Endothelial cell of umbilical vein (primary cell): ENCODE measurements at regions not wholly inside any gene's neighbourhood (a gene's known extent, or its start where the extent isn't known, plus 50 kb on each side); places are given as distances from the start of the nearest gene placed in this dataset.

Experiments
- BruUV-seq: library from RNA; stranded (reverse); fragments of 400-500 nt; replicated peaks from 2 replicates; lab custom pipeline; 2021; lab: Mats Ljungman, UMichigan
- CTCF ChIA-PET: fragments of 300-600, 350-600 bp; sonication (Branson Sonifier 250); formaldehyde crosslinking; loops from one replicate; lab custom pipeline; 2021; ENCODE audit warnings: antibody characterized with exemption, inconsistent platforms; lab: Charles Lee
- POLR2A ChIA-PET: fragments of 300-600, 350-600 bp; sonication (Branson Sonifier 250); formaldehyde crosslinking; loops from one replicate; lab custom pipeline; 2021; ENCODE audit warnings: antibody characterized with exemption, inconsistent platforms; lab: Charles Lee
- DNase-seq: peaks from one replicate; pipeline ENCODE4 v3.0.0-alpha.2; 2011; ENCODE audit warnings: low read depth, low spot score
- FAIRE-seq: peaks from 2 replicates; lab custom pipeline; 2011; peaks lifted over from hg19 to GRCh38; lab: Jason Lieb, UNC
- H2AFZ ChIP-seq: 2 replicates; pipeline ENCODE4 v1.6.0; 2012; ENCODE audit warnings: low read depth, low read length, control low read depth, inconsistent platforms
- H3K27ac ChIP-seq: 2 replicates; pipeline ENCODE4 v1.5.1; 2011; ENCODE audit warnings: low read depth, mild to moderate bottlenecking, control low read depth, low read length, moderate library complexity; ENCODE audit not compliant: insufficient read depth
- H3K27me3 ChIP-seq, 2 experiments: 2 replicates each; pipeline versions ENCODE4 v1.6.0 to v1.6.1; 2011; ENCODE audit warnings: low read length in 2 of 2, mixed read lengths in 1 of 2; ENCODE audit not compliant: control insufficient read depth in 2 of 2, insufficient read depth in 2 of 2
- H3K36me3 ChIP-seq, 2 experiments: 2 replicates in 1 of 2; 3 replicates in 1 of 2; pipeline ENCODE4 v1.5.1; 2011; ENCODE audit warnings: low read length in 2 of 2, mild to moderate bottlenecking in 1 of 2, moderate library complexity in 1 of 2; ENCODE audit not compliant: control insufficient read depth in 2 of 2, insufficient read depth in 2 of 2; ENCODE audit errors: extremely low read depth in 1 of 2
- H3K4me1 ChIP-seq: 3 replicates; pipeline ENCODE4 v1.5.1; 2011; ENCODE audit warnings: mild to moderate bottlenecking, low read length; ENCODE audit not compliant: control insufficient read depth, insufficient read depth; ENCODE audit errors: extremely low read depth
- H3K4me2 ChIP-seq: 2 replicates; pipeline ENCODE4 v1.6.1; 2011; ENCODE audit warnings: low read length, control low read depth, mixed read lengths; ENCODE audit not compliant: insufficient read depth
- H3K4me3 ChIP-seq, 3 experiments: fragments of 200-600 bp in 1 of 3; sonication (generic), shearing (Covaris generic) in 1 of 3; replicated peaks in 1 of 3; 2 replicates each; pipeline ENCODE4 v1.5.1; 2011 to 2016; ENCODE audit warnings: control low read depth in 3 of 3, low read length in 3 of 3, mild to moderate bottlenecking in 2 of 3, inconsistent platforms in 1 of 3, low read depth in 1 of 3, moderate library complexity in 1 of 3; ENCODE audit not compliant: insufficient read depth in 1 of 3
- H3K79me2 ChIP-seq: 2 replicates; pipeline ENCODE4 v1.6.0; 2012; ENCODE audit warnings: low read length, inconsistent platforms; ENCODE audit not compliant: control insufficient read depth, insufficient read depth
- H3K9ac ChIP-seq: replicated peaks from 2 replicates; pipeline ENCODE3; 2011; ENCODE audit warnings: low read length, control low read depth; ENCODE audit not compliant: insufficient read depth; ENCODE audit errors: extremely low read depth
- H3K9me1 ChIP-seq: replicated peaks from 3 replicates; pipeline ENCODE4 v1.6.0; 2011; ENCODE audit warnings: mild to moderate bottlenecking, low read length; ENCODE audit not compliant: control insufficient read depth, insufficient read depth; ENCODE audit errors: extremely low read depth
- H3K9me3 ChIP-seq: replicated peaks from 2 replicates; pipeline ENCODE4 v1.5.1; 2012; ENCODE audit warnings: low read length, inconsistent platforms; ENCODE audit not compliant: control insufficient read depth, insufficient read depth
- H4K20me1 ChIP-seq: replicated peaks from 2 replicates; pipeline ENCODE3; 2011; ENCODE audit warnings: mild to moderate bottlenecking, low read length; ENCODE audit not compliant: control insufficient read depth, insufficient read depth; ENCODE audit errors: extremely low read depth
- CTCF ChIP-seq, 2 donors: IDR thresholded peaks; 1 replicate in 1 of 2; 2 replicates in 1 of 2; pipeline ENCODE4 v1.5.1; 2011; ENCODE audit warnings: low read length in 2 of 2, mild to moderate bottlenecking in 2 of 2, moderate library complexity in 2 of 2, control low read depth in 1 of 2, inconsistent platforms in 1 of 2, low read depth in 1 of 2; ENCODE audit not compliant: insufficient read depth in 1 of 2; ENCODE audit errors: extremely low read depth in 1 of 2
- EZH2 ChIP-seq: IDR thresholded peaks from 2 replicates; pipeline ENCODE4 v1.6.1; 2012; ENCODE audit warnings: borderline replicate concordance, low read depth, mild to moderate bottlenecking, moderate library complexity, low read length, inconsistent platforms; ENCODE audit not compliant: severe bottlenecking
- FOS ChIP-seq: IDR thresholded peaks from 2 replicates; pipeline ENCODE4 v1.6.1; 2011; ENCODE audit warnings: mild to moderate bottlenecking, low read length, moderate library complexity, borderline replicate concordance; ENCODE audit not compliant: insufficient read depth
- GATA2 ChIP-seq: IDR thresholded peaks from 2 replicates; pipeline ENCODE4 v1.7.0; 2011; ENCODE audit warnings: low read depth, mild to moderate bottlenecking, moderate library complexity, mixed read lengths, low read length; ENCODE audit not compliant: insufficient read length, insufficient read depth
- JUN ChIP-seq: IDR thresholded peaks from 2 replicates; pipeline ENCODE4 v1.6.1; 2011; ENCODE audit warnings: borderline replicate concordance, low read depth; ENCODE audit not compliant: insufficient read length, insufficient read depth
- MYC ChIP-seq: IDR thresholded peaks from one replicate; pipeline ENCODE4 v1.6.1; 2011; ENCODE audit warnings: mild to moderate bottlenecking, low read depth, low read length
- POLR2A ChIP-seq: IDR thresholded peaks from 2 replicates; pipeline ENCODE4 v1.6.1; 2012; ENCODE audit warnings: low read depth, mild to moderate bottlenecking, control low read depth, low read length
- POLR2AphosphoS5 ChIP-seq: IDR thresholded peaks from 2 replicates; pipeline ENCODE4 v1.6.1; 2012; ENCODE audit warnings: low read depth, mild to moderate bottlenecking, control low read depth, low read length, moderate library complexity; ENCODE audit not compliant: insufficient read depth
- dilution Hi-C: fragments of 300-500 bp; cut with MboI; formaldehyde crosslinking; loops from one replicate; pipeline ENCODE4 v1.15.0; 2019; ENCODE audit warnings: low sequenced_read_pairs; ENCODE audit not compliant: extremely low pct_ligation_motif_present
- intact Hi-C: fragments of 100-400 bp; cut with micrococcal nuclease; formaldehyde crosslinking; loops from one replicate; pipeline ENCODE4 v1.10.0; 2022
- TF ChIP-seq, protein P1 (sequence below): IDR thresholded peaks from 2 replicates; pipeline ENCODE4 v1.6.1; 2011; ENCODE audit not compliant: insufficient read depth, insufficient read length

DNA sequence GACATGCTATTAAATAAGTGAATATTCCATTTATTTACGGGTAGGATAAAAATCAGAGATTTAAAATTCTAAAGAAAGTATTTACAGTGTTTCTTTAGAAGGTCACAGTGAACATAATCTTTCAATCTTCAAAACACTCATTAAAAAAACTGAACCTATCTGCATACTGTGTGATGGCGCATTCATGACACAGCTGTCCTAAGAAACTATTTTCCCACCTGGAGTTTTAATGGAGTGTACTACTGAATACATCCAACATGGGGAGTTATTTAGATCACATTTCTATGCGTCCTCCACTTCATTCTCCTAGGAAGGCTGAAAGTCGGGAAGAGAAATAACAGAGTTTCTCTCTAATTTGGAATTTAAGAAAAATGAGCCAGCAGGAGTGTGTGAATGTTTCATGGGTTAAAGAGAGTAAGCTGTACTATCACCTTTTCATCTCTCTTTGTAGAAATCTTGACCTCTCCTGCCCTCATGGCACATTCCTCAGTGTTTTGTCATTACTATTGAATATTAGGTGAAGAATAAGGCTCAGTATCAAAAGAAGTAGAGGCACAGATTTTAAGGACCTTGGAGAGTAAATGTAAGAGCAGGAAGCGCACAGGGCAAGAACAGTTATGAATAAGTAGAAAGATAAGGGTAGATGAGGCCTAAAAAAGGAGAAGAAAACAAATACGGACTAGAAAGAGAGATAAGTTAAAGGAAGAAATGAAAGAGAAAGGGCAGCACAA is 551.2 kb upstream of the TUSC1 start:
- BruUV-seq: no TSS peak
- H3K9ac ChIP-seq: no peak overlapping the region
- H3K36me3 ChIP-seq: no peaks in the 10 kb centered on the region
- no peak overlapping the region for H3K27ac ChIP-seq
- no peaks in the 10 kb centered on the region for H3K9me3 ChIP-seq
- ChIA-PET CTCF (interaction anchor here (0.9 to 2.6 kb wide), 3 partner anchors 10 to 97 kb away, joined by 3 to 11 read pairs (median 4); no protein-coding TSS in a partner anchor), POLR2A (no interaction called here)
- dilution Hi-C loops: no loop called here
- H3K27me3 ChIP-seq: no peaks in the 10 kb centered on the region
- no peaks in the 10 kb centered on the region for H3K9me1 ChIP-seq
- TF ChIP-seq, protein P1, sequence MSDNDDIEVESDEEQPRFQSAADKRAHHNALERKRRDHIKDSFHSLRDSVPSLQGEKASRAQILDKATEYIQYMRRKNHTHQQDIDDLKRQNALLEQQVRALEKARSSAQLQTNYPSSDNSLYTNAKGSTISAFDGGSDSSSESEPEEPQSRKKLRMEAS: no peak
- no peak for TF ChIP-seq CTCF (IDR thresholded peaks at IDR 0.05; ENCODE audit: extremely low read depth in 1 of 2, insufficient read depth in 1 of 2, low read depth in 1 of 2, low read length in 2 of 2)
- no peak for TF ChIP-seq GATA2
- TF ChIP-seq JUN: no peak
- TF ChIP-seq MYC: no peak
- no peak for TF ChIP-seq POLR2AphosphoS5
- no peak for TF ChIP-seq POLR2A
- TF ChIP-seq FOS: no peak
- TF ChIP-seq EZH2: no peak
- H2AFZ ChIP-seq: no peak overlapping the region
- FAIRE-seq: no peak
- H3K4me2 ChIP-seq: no peak overlapping the region
- intact Hi-C loops: no loop called here
- no peaks in the 10 kb centered on the region for H3K79me2 ChIP-seq
- no peak overlapping the region for H3K4me3 ChIP-seq
- peaks cover 3% of the 10 kb centered on the region for H3K4me1 ChIP-seq
- no peak for DNase-seq
- H4K20me1 ChIP-seq: no peaks in the 10 kb centered on the region
